ENCODE measurements at regions not wholly inside any gene's neighbourhood (a gene's known extent, or its start where the extent isn't known, plus 50 kb on each side); places are given as distances from the start of the nearest gene placed in this dataset.

DNA sequence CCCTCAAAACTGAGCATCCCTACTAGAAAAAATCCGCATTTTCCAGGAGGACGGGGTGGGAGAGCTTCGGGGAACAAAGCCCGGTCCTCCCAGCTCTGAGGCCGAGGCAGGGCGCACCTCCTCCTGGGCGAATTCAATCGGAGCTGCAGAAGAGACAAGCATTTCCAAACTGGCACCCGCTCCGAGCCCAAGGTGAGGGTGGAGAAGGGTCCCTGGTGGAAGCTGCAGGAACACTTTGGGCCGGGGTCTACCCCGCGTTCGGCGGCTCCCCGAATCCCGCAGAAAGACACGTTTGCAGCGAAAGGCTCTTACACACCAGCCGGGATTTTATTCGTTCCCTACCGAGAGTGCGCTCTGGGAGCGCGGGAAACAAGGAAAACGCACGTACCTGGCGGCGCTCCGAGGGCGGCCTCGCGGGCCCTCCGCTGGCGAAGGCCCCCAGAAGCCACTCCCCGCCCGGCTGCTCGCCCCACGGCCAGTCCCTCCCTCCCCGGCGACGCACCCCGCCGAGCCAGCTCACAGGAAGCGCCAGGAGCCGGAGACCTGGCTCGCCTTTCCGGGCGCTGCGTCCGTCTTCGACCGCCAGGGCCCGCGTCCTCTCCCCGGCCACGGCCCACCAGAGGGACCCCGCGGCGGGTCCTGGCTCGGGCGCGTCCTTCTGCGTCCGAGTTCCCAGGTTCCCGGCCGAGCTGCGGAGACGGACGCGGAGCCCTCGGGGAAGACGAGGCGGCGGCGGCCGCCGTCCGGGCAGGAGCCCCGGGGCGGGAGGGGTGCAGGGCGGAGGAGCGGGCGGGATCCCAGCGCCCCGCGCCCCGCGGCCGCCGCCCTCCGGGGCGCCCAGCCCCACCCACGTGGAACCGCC lies 49.8 kb upstream of the BAHCC1 start:
- DNase-seq (ENCODE audit: low read depth): peak; percentile 74
- peak overlapping the region; percentile 96 for H3K4me3 ChIP-seq (ENCODE audit: low read depth, low read length)
- TF ChIP-seq CTCF (IDR thresholded peaks at IDR 0.05; ENCODE audit: control insufficient read depth, extremely low read depth, insufficient read depth): no peak
